ENCODE measurements at regions not wholly inside any gene's neighbourhood (a gene's known extent, or its start where the extent isn't known, plus 50 kb on each side); places are given as distances from the start of the nearest gene placed in this dataset.

- no peak for TF ChIP-seq CTCF (IDR thresholded peaks at IDR 0.05; ENCODE audit: low read depth, low read length)
- no peak for TF ChIP-seq EZH2phosphoT487 (IDR thresholded peaks at IDR 0.05; ENCODE audit: low read depth)
These were observed 288.5 kb downstream of the OSTF1 start for GRCh38 chr9:75376680-75377254.

All from OCI-LY3 (cell line).